ENCODE measurements at regions not wholly inside any gene's neighbourhood (a gene's known extent, or its start where the extent isn't known, plus 50 kb on each side); places are given as distances from the start of the nearest gene placed in this dataset.
A peak's percentile ranks its signal among the peaks of the same experiment; 100 is the strongest.
"Not testable (repeated sequence)": the region's sequence is repeated elsewhere in the genome, so short reads cannot be mapped to it uniquely, and the experiment has no call there.

DNA sequence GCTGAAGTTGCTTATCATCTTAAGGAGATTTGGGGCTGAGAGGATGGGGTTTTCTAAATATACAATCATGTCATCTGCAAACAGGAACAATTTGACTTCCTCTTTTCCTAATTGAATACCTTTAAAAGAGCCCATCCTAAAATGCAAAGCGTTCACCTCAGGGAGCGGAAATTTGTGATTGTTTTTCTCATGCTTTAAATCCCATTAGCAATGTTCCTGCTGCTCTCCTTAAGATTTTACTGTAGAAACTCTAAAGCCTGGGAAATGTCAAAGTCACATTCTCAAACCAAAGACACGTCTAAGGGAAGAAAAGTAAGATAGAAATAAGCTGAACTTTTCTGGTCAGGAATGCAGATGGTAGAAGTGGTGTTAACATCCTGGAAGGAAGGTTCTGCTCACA lies 285.8 kb upstream of the MAP2 start:
- ChIA-PET POLR2A (ENCODE audit: low non-redundant PET) (no interaction called here), CTCF (no interaction called here)
- no peak for DNase-seq (ENCODE audit: low spot score)
- H3K27ac ChIP-seq = no peak overlapping the region
- TF ChIP-seq, protein P1, sequence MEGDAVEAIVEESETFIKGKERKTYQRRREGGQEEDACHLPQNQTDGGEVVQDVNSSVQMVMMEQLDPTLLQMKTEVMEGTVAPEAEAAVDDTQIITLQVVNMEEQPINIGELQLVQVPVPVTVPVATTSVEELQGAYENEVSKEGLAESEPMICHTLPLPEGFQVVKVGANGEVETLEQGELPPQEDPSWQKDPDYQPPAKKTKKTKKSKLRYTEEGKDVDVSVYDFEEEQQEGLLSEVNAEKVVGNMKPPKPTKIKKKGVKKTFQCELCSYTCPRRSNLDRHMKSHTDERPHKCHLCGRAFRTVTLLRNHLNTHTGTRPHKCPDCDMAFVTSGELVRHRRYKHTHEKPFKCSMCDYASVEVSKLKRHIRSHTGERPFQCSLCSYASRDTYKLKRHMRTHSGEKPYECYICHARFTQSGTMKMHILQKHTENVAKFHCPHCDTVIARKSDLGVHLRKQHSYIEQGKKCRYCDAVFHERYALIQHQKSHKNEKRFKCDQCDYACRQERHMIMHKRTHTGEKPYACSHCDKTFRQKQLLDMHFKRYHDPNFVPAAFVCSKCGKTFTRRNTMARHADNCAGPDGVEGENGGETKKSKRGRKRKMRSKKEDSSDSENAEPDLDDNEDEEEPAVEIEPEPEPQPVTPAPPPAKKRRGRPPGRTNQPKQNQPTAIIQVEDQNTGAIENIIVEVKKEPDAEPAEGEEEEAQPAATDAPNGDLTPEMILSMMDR (conservative IDR thresholded peaks at IDR 0.05; ENCODE audit: low read depth) = no peak

DNA sequence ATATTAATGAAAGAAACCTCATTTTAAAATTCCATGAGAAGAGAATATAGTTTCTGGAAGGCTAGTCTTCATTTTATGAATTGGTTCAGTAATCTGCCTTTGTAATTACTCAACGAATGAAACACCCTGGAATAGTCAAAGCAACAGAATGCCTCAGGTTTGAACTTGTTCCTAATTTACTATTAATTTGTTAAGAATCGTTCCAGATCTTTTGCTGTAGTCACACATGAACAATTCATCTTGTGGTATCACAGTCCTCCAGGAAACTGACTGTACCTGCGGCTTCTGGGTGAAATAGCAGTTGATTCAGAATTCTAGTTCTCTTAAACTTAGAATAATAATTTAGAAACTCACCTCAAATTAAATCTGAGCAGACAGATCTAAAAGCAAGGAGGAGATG lies 282.7 kb upstream of the MAP2 start:
- POLR2A ChIA-PET (ENCODE audit: low non-redundant PET) = no interaction called here
- H3K27ac ChIP-seq = no peak overlapping the region
- DNase-seq (ENCODE audit: low spot score) = peak; percentile 9
- TF ChIP-seq, protein P1 (conservative IDR thresholded peaks at IDR 0.05; ENCODE audit: low read depth) = no peak
- CTCF ChIA-PET = no interaction called here

DNA sequence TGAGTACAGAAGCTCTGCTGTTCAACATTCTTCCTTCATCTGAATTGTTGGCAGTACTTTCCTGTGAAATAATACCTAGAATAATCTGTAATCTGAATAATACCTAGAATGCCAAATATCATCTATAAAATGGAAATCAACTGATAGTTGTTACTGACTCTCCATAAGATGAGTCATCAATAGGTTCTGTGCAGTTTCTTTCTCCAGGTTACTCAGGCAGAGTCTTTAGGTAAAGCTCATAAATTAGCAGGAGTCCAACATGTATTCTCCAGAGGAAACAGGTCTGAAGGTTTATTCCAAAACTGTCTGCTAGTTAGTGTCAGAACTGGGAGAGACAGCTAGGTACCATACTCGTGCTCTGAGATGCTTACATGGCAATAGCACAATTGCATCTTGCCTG lies 282.0 kb upstream of the MAP2 start:
- ChIA-PET POLR2A (ENCODE audit: low non-redundant PET) (no interaction called here), CTCF (no interaction called here)
- no peak for DNase-seq (ENCODE audit: low spot score)
- TF ChIP-seq, protein P1 (conservative IDR thresholded peaks at IDR 0.05; ENCODE audit: low read depth) = no peak
- H3K27ac ChIP-seq = no peak overlapping the region

DNA sequence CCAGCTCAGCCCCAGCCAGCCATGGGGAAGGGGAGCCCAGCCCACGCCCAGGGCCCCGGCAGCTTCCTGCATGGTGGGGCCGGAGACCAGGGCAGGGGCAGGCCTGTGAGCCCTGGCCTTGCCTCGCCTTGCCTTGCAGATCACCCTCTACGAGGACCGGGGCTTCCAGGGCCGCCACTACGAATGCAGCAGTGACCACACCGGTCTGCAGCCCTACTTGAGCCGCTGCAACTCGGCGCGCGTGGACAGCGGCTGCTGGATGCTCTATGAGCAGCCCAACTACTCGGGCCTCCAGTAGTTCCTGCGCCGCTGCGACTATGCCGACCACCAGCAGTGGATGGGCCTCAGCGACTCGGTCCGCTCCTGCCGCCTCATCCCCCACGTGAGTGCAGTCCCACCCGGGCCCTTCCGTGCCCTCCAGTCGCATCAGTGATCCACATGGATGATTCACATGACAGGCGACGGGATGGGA lies 278.6 kb upstream of the MAP2 start:
- H3K27ac ChIP-seq; POLR2A ChIA-PET (ENCODE audit: low non-redundant PET); DNase-seq (ENCODE audit: low spot score): not testable (repeated sequence)
- CTCF ChIA-PET = interaction anchor here (0.7 kb wide), 1 partner anchor 136 kb away, joined by 3 read pairs; no protein-coding TSS in a partner anchor

DNA sequence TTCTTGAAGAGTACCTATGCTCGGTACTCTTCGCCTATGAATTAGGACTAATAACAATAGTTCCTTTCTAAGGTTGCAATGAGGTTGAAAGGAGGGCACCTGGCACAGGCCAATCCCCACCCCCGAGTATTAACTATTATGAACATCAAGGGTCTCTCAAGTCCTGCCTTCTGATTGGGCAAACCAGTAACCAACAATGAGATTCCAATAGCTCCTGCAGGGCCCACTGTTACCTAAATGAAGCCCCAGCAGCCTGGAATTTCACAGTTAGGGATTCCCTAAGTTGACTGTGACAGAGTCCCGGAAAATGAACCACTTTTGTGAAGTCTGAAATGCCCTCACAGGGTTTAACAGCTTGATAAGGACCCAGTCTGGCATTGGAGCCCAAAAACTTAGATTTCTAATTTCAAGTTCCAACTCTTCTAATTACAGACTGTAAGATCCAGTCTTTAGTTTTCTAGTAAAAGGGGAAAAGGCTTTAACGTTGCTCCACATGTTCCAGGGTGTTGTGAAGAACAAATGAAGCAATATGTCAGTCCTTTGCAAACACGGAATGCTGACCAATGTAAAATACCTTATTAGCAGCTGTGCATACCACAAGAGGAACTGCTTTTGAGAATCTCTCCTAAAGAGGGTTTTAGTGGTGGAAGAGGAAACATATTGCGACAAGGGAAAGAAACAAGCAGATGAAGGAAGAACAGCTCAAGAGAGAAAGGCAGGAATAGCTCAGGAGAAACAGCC lies 277.7 kb upstream of the MAP2 start:
- ChIA-PET POLR2A (ENCODE audit: low non-redundant PET) (no interaction called here), CTCF (no interaction called here)
- H3K27ac ChIP-seq = no peak overlapping the region
- TF ChIP-seq, protein P1 (conservative IDR thresholded peaks at IDR 0.05; ENCODE audit: low read depth) = no peak
- no peak for DNase-seq (ENCODE audit: low spot score)

DNA sequence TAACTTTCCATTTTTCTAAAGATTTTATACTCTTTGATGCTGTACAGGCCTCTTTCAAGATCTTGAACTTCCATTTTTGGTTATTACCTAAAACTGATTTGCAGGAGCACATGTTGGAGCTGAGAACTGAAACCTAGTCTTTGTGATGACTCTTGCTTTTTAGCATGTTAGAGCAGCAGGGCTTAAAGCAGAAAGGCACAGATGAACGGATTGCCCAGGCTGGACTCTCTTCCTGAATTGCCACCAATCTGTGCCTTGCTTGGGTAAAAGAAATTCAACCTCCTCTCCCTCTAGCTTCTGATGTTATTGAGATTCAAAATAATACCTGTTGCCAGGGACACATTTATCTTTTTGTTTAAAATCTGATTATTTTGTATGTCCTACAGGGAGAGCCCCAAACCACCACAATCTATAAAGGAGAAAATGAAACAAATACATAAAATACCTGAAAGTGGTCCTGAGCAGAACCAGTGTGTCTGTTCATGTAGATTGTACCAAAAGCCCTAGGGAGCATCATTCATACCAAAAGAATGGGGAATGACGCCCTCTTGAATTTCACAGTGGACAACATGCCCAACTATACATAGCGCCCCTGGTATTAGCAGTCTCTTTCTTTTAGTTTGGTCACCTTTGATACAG lies 277.0 kb upstream of the MAP2 start:
- CTCF ChIA-PET = no interaction called here
- no peak overlapping the region for H3K27ac ChIP-seq
- POLR2A ChIA-PET (ENCODE audit: low non-redundant PET) = no interaction called here
- DNase-seq (ENCODE audit: low spot score) = no peak
- TF ChIP-seq, protein P1 (conservative IDR thresholded peaks at IDR 0.05; ENCODE audit: low read depth) = no peak

DNA sequence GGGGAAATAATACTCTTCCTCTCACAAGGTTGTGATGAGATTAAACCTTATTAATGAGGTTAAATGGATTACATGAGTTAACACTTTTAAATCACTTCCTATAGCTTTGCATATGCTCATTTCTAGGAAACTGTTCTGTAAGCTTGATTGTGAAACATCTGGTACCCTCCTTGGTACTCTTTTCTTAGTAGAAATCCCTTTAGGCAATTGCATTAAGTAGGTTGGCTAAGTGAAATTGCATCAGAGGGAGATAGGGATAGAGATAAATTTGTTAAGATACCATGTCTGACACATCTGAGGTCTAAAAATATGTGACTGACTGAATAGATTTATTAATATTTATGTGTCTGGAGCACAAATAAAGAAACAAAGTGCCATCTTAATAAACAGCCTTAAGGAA lies 275.9 kb upstream of the MAP2 start:
- DNase-seq (ENCODE audit: low spot score) = no peak
- H3K27ac ChIP-seq = no peak overlapping the region
- ChIA-PET POLR2A (ENCODE audit: low non-redundant PET) (no interaction called here), CTCF (no interaction called here)
- TF ChIP-seq, protein P1 (conservative IDR thresholded peaks at IDR 0.05; ENCODE audit: low read depth) = no peak
